ENCODE measurements at regions not wholly inside any gene's neighbourhood (a gene's known extent, or its start where the extent isn't known, plus 50 kb on each side); places are given as distances from the start of the nearest gene placed in this dataset.
A peak's percentile ranks its signal among the peaks of the same experiment; 100 is the strongest.

DNA sequence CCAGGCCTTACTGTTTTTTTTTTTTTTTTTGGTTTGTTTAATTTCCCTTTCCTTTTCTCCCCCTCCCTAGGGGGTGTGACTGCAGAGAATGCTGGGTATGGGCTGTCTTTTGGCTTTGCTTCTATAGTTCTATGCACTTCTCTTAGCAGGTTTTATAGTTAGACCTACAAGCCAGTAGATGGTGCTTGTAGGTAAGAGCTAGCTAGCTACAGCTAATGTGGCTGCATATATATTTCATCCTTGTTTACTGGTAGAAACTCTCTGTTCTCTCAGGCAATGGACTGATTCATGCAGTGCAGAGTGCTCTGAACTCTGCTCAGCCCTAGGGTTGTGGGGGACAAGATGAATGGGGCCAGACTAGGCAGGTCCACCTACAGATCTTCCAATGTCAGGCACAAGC lies 246.4 kb downstream of the SH2D1A start:
- Histone ChIP-seq H3K9me3 (ENCODE audit: insufficient read depth in 2 of 2, low read depth in 1 of 2, low read length in 1 of 2) (no peaks in the 10 kb centered on the region), H2AFZ (ENCODE audit: low read length) (no peak overlapping the region), H4K20me1 (replicated peaks in 1 of 2; ENCODE audit: control insufficient read depth in 1 of 2, insufficient read depth in 2 of 2, low read length in 2 of 2) (no peaks in the 10 kb centered on the region), H3K4me3 (ENCODE audit: extremely low read depth in 1 of 4, insufficient read depth in 2 of 4, low read depth in 3 of 4, low read length in 4 of 4) (no peak overlapping the region), H2BK12ac (ENCODE audit: low read depth, low read length) (no peak overlapping the region), H4K8ac (ENCODE audit: extremely low read depth, insufficient read depth, low read length) (no peak overlapping the region), H3K27ac (ENCODE audit: low read depth, low read length) (no peak overlapping the region), H3K4ac (replicated peaks; ENCODE audit: insufficient read length, low read depth, low read length) (no peak overlapping the region), H3K9ac (replicated peaks in 1 of 4; ENCODE audit: extremely low read depth in 1 of 4, low read depth in 3 of 4, low read length in 3 of 4) (no peak overlapping the region), H3K36me3 (ENCODE audit: control insufficient read depth in 2 of 4, insufficient read depth in 4 of 4, low read length in 3 of 4) (no peaks in the 10 kb centered on the region), H3K14ac (ENCODE audit: insufficient read length) (no peak overlapping the region), H3K4me1 (replicated peaks in 1 of 4; ENCODE audit: control insufficient read depth in 3 of 4, insufficient read depth in 4 of 4, low read length in 3 of 4) (no peaks in the 10 kb centered on the region), H4K5ac (ENCODE audit: insufficient read length, low read depth, low read length) (no peak overlapping the region), H3K79me2 (ENCODE audit: control insufficient read depth in 1 of 2, insufficient read depth in 2 of 2, low read length in 2 of 2) (no peaks in the 10 kb centered on the region), H2BK120ac (replicated peaks; ENCODE audit: low read depth, low read length) (no peak overlapping the region), H3K18ac (ENCODE audit: extremely low read depth, low read length) (no peak overlapping the region), H2BK20ac (ENCODE audit: low read length) (no peak overlapping the region), H3K79me1 (ENCODE audit: low read depth, low read length) (no peaks in the 10 kb centered on the region), H3K23me2 (ENCODE audit: low read depth, low read length) (no peaks in the 10 kb centered on the region), H2BK5ac (ENCODE audit: low read depth, low read length) (no peak overlapping the region), H2BK15ac (ENCODE audit: low read length) (no peak overlapping the region), H3K27me3 (replicated peaks in 1 of 4; ENCODE audit: control insufficient read depth in 3 of 4, extremely low read depth in 1 of 4, insufficient read depth in 3 of 4, low read length in 3 of 4) (no peaks in the 10 kb centered on the region), H4K91ac (replicated peaks; ENCODE audit: insufficient read length, low read length) (no peak overlapping the region), H3K4me2 (ENCODE audit: insufficient read depth in 1 of 2, low read depth in 2 of 2, low read length in 2 of 2) (no peak overlapping the region), H3K56ac (replicated peaks; ENCODE audit: insufficient read length, low read depth, low read length) (no peak overlapping the region), H2AK5ac (ENCODE audit: low read depth, low read length) (no peak overlapping the region), H3K23ac (ENCODE audit: insufficient read length) (no peak overlapping the region)
- POLR2A ChIA-PET (ENCODE audit: partially characterized antibody) = no interaction called here
- TF ChIP-seq POLR2AphosphoS5 (IDR thresholded peaks at IDR 0.05; ENCODE audit: low read depth, low read length) (no peak), RAD21 (IDR thresholded peaks at IDR 0.05 in 1 of 2, conservative IDR thresholded peaks at IDR 0.05 in 1 of 2; ENCODE audit: low read depth in 2 of 2, low read length in 2 of 2) (peak in 1 of 2 experiments; percentile 17; a peak in 1 of 4 replicates)
- FAIRE-seq = no peak
- CTCF ChIA-PET (ENCODE audit: partially characterized antibody) = interaction anchor here (0.9 kb wide), 1 partner anchor 182 kb away, joined by 3 read pairs; no protein-coding TSS in a partner anchor
- DNase-seq (ENCODE audit: low read depth in 1 of 2, low spot score in 2 of 2) = no peak

Data from H1 (cell line).